HG02884 (cell line): ENCODE measurements at regions not wholly inside any gene's neighbourhood (a gene's known extent, or its start where the extent isn't known, plus 50 kb on each side); places are given as distances from the start of the nearest gene placed in this dataset.
"Not testable (repeated sequence)": the region's sequence is repeated elsewhere in the genome, so short reads cannot be mapped to it uniquely, and the experiment has no call there.

Experiments
- ATAC-seq: cut with Tn5 transposase; IDR thresholded peaks from one replicate; pipeline ENCODE4 v1.9.1; 2021; ENCODE audit warnings: mild to moderate bottlenecking, moderate library complexity; ENCODE audit not compliant: unreplicated experiment

- ATAC-seq = no peak
These were observed 67.6 kb upstream of the TGFBR2 start for GRCh38 chr3:30538791-30539190.

GRCh38 chr3:30539206-30539605 lies 67.2 kb upstream of the TGFBR2 start:
- ATAC-seq = no peak

- no peak for ATAC-seq
These were observed 66.6 kb upstream of the TGFBR2 start for GRCh38 chr3:30539772-30540171.

GRCh38 chr3:30541156-30541555 lies 65.2 kb upstream of the TGFBR2 start:
- not testable (repeated sequence) for ATAC-seq

GRCh38 chr3:30542897-30543296 lies 63.5 kb upstream of the TGFBR2 start:
- no peak for ATAC-seq

GRCh38 chr3:30544812-30545211 lies 61.6 kb upstream of the TGFBR2 start:
- no peak for ATAC-seq

GRCh38 chr3:30546934-30547333 lies 59.5 kb upstream of the TGFBR2 start:
- no peak for ATAC-seq

GRCh38 chr3:30547716-30548115 lies 58.7 kb upstream of the TGFBR2 start:
- ATAC-seq = no peak

GRCh38 chr3:30548600-30548999 lies 57.8 kb upstream of the TGFBR2 start:
- ATAC-seq = peak; percentile 64

- ATAC-seq = no peak
These were observed 56.8 kb upstream of the TGFBR2 start for GRCh38 chr3:30549600-30549999.

GRCh38 chr3:30550246-30550645 lies 56.2 kb upstream of the TGFBR2 start:
- no peak for ATAC-seq

- ATAC-seq = no peak
These were observed 55.1 kb upstream of the TGFBR2 start for GRCh38 chr3:30551266-30551665.

- no peak for ATAC-seq
These were observed 54.5 kb upstream of the TGFBR2 start for GRCh38 chr3:30551927-30552326.

- no peak for ATAC-seq
These were observed 52.6 kb upstream of the TGFBR2 start for GRCh38 chr3:30553641-30554316.

GRCh38 chr3:30554317-30554690 lies 52.1 kb upstream of the TGFBR2 start:
- no peak for ATAC-seq

- ATAC-seq = no peak
These were observed 50.4 kb upstream of the TGFBR2 start for GRCh38 chr3:30555968-30556367.
